HG03103 (cell line): ENCODE measurements at regions not wholly inside any gene's neighbourhood (a gene's known extent, or its start where the extent isn't known, plus 50 kb on each side); places are given as distances from the start of the nearest gene placed in this dataset.

Experiments used
- ATAC-seq: cut with Tn5 transposase; IDR thresholded peaks from one replicate; pipeline ENCODE4 v1.9.1; 2021; ENCODE audit warnings: low read depth; ENCODE audit not compliant: unreplicated experiment

GRCh38 chr14:42378880-42379279, 772.2 kb downstream of the LRFN5 start:
- no peak for ATAC-seq

- no peak for ATAC-seq
Measured at GRCh38 chr14:42378274-42378673, 771.6 kb downstream of the LRFN5 start.

- ATAC-seq, result no peak
Measured at GRCh38 chr14:42374332-42374731, 767.7 kb downstream of the LRFN5 start.

GRCh38 chr14:42370056-42370455, 763.4 kb downstream of the LRFN5 start:
- no peak for ATAC-seq

- no peak for ATAC-seq
Measured at GRCh38 chr14:42368234-42368633, 761.6 kb downstream of the LRFN5 start.

- peak; percentile 92 for ATAC-seq
Measured at GRCh38 chr14:42353315-42353714, 746.6 kb downstream of the LRFN5 start.

GRCh38 chr14:42335918-42336317, 729.2 kb downstream of the LRFN5 start:
- ATAC-seq, result no peak

GRCh38 chr14:42334931-42335330, 728.3 kb downstream of the LRFN5 start:
- no peak for ATAC-seq

GRCh38 chr14:42323426-42323825, 716.8 kb downstream of the LRFN5 start:
- ATAC-seq, result no peak

- no peak for ATAC-seq
Measured at GRCh38 chr14:42322531-42323284, 716.0 kb downstream of the LRFN5 start.

GRCh38 chr14:42319996-42320395, 713.3 kb downstream of the LRFN5 start:
- ATAC-seq, result no peak

- ATAC-seq, result no peak
Measured at GRCh38 chr14:42316693-42317092, 710.0 kb downstream of the LRFN5 start.

GRCh38 chr14:42311876-42312275, 705.2 kb downstream of the LRFN5 start:
- ATAC-seq, result no peak

- no peak for ATAC-seq
Measured at GRCh38 chr14:42307239-42307825, 700.7 kb downstream of the LRFN5 start.

- ATAC-seq, result peak; percentile 100
Measured at GRCh38 chr14:42299692-42300091, 693.0 kb downstream of the LRFN5 start.

GRCh38 chr14:42293180-42293579, 686.5 kb downstream of the LRFN5 start:
- ATAC-seq, result no peak

GRCh38 chr14:42277840-42278239, 671.2 kb downstream of the LRFN5 start:
- ATAC-seq, result peak; percentile 63

GRCh38 chr14:42269234-42269633, 662.6 kb downstream of the LRFN5 start:
- ATAC-seq, result no peak

- ATAC-seq, result no peak
Measured at GRCh38 chr14:42248131-42248530, 641.5 kb downstream of the LRFN5 start.

- no peak for ATAC-seq
Measured at GRCh38 chr14:42241101-42241500, 634.4 kb downstream of the LRFN5 start.

GRCh38 chr14:42229976-42230375, 623.3 kb downstream of the LRFN5 start:
- no peak for ATAC-seq

GRCh38 chr14:42229294-42229693, 622.6 kb downstream of the LRFN5 start:
- no peak for ATAC-seq
